GM23338 (cell line): ENCODE measurements at regions not wholly inside any gene's neighbourhood (a gene's known extent, or its start where the extent isn't known, plus 50 kb on each side); places are given as distances from the start of the nearest gene placed in this dataset.

Experiments
- ATAC-seq: fragments of 200-7000 bp; cut with Tn5 transposase; 3 replicates; pipeline ENCODE4 v1.9.1; 2020
- DNase-seq: peaks from one replicate; pipeline ENCODE4 v3.0.0-alpha.2; 2015; ENCODE audit warnings: low spot score
- H2AFZ ChIP-seq: fragments of 200-600 bp; sonication (generic); 2 replicates; pipeline ENCODE4 v1.8.0; 2016; ENCODE audit warnings: antibody characterized with exemption, mild to moderate bottlenecking, moderate library complexity
- H3F3A ChIP-seq: fragments of 200-600 bp; sonication (generic); replicated peaks from 2 replicates; pipeline ENCODE4 v1.8.0; 2017; ENCODE audit warnings: antibody characterized with exemption, mixed run types, low read depth
- H3K27ac ChIP-seq: fragments of 200-600 bp; sonication (generic); 2 replicates; pipeline ENCODE4 v1.6.1; 2016; ENCODE audit warnings: low read depth
- H3K27me3 ChIP-seq: fragments of 200-600 bp; sonication (generic); 2 replicates; pipeline ENCODE4 v1.8.0; 2016; ENCODE audit warnings: mild to moderate bottlenecking, mixed run types, moderate library complexity; ENCODE audit not compliant: insufficient read depth
- H3K36me3 ChIP-seq: fragments of 200-600 bp; sonication (generic); 2 replicates; pipeline ENCODE4 v1.8.0; 2016; ENCODE audit warnings: mild to moderate bottlenecking; ENCODE audit not compliant: insufficient read depth
- H3K4me1 ChIP-seq: fragments of 200-600 bp; sonication (generic); 2 replicates; pipeline ENCODE4 v1.8.0; 2016; ENCODE audit warnings: mild to moderate bottlenecking, moderate library complexity; ENCODE audit not compliant: insufficient read depth
- H3K4me2 ChIP-seq: fragments of 200-600 bp; sonication (generic); 2 replicates; pipeline ENCODE4 v1.7.1; 2017; ENCODE audit warnings: mixed run types
- H3K4me3 ChIP-seq: fragments of 200-600 bp; sonication (generic); 2 replicates; pipeline ENCODE4 v1.6.1; 2016; ENCODE audit warnings: mixed run types
- H3K79me2 ChIP-seq: fragments of 200-600 bp; sonication (generic); replicated peaks from 2 replicates; pipeline ENCODE4 v1.8.0; 2017; ENCODE audit warnings: mild to moderate bottlenecking; ENCODE audit not compliant: insufficient read depth
- H3K9me2 ChIP-seq: fragments of 200-600 bp; sonication (generic); 2 replicates; pipeline ENCODE4 v1.8.0; 2017; ENCODE audit not compliant: insufficient read depth
- H4K20me1 ChIP-seq: fragments of 200-600 bp; sonication (generic); replicated peaks from 2 replicates; pipeline ENCODE4 v1.8.0; 2017; ENCODE audit warnings: mild to moderate bottlenecking; ENCODE audit not compliant: insufficient read depth
- H3K27ac Mint-ChIP-seq: 2 replicates; pipeline ENCODE4 v1.8.0; 2020; ENCODE audit warnings: inconsistent platforms, mild to moderate bottlenecking, moderate library complexity, mixed read lengths
- H3K27me3 Mint-ChIP-seq: 3 replicates; pipeline ENCODE4 v1.8.0; 2022; ENCODE audit warnings: low read depth, mild to moderate bottlenecking, moderate library complexity, mixed read lengths, inconsistent platforms; ENCODE audit not compliant: insufficient read depth, poor library complexity
- H3K36me3 Mint-ChIP-seq: 3 replicates; pipeline ENCODE4 v1.8.0; 2021; ENCODE audit warnings: low read depth, mild to moderate bottlenecking, inconsistent platforms, moderate library complexity, mixed read lengths
- H3K4me1 Mint-ChIP-seq: 3 replicates; pipeline ENCODE4 v1.8.0; 2020; ENCODE audit warnings: mild to moderate bottlenecking, inconsistent platforms, mixed read lengths
- H3K4me3 Mint-ChIP-seq: 3 replicates; pipeline ENCODE4 v1.8.0; 2021; ENCODE audit warnings: moderate library complexity, mild to moderate bottlenecking, inconsistent platforms, mixed read lengths
- H3K9me3 Mint-ChIP-seq: 3 replicates; pipeline ENCODE4 v1.8.0; 2020; ENCODE audit warnings: moderate library complexity, mild to moderate bottlenecking, inconsistent platforms, mixed read lengths
- CREB1 ChIP-seq: fragments of 250-450 bp; sonication (Bioruptor Pico); IDR thresholded peaks from 2 replicates; pipeline ENCODE4 v1.5.0; 2020; ENCODE audit warnings: low read depth, mild to moderate bottlenecking, moderate library complexity
- EZH2 ChIP-seq: fragments of 200-600 bp; sonication (generic); IDR thresholded peaks from one replicate; pipeline ENCODE4 v1.8.0; 2017; ENCODE audit warnings: antibody characterized with exemption, mild to moderate bottlenecking, low read depth; ENCODE audit not compliant: unreplicated experiment
- EZH2phosphoT487 ChIP-seq: fragments of 200-600 bp; sonication (generic); IDR thresholded peaks from one replicate; pipeline ENCODE4 v1.8.1; 2018; ENCODE audit warnings: antibody characterized with exemption; ENCODE audit not compliant: unreplicated experiment
- JUNB ChIP-seq: IDR thresholded peaks from one replicate; pipeline ENCODE4 v1.6.1; 2016; ENCODE audit warnings: antibody characterized with exemption; ENCODE audit not compliant: unreplicated experiment
- NANOG ChIP-seq: IDR thresholded peaks from 2 replicates; pipeline ENCODE4 v1.6.1; 2016; ENCODE audit warnings: antibody characterized with exemption, borderline replicate concordance
- POLR2AphosphoS5 ChIP-seq: IDR thresholded peaks from 2 replicates; pipeline ENCODE4 v1.6.1; 2016; ENCODE audit warnings: antibody characterized with exemption, low read depth
- STAT1 ChIP-seq: IDR thresholded peaks from one replicate; pipeline ENCODE4 v1.6.1; 2016; ENCODE audit warnings: antibody characterized with exemption; ENCODE audit not compliant: unreplicated experiment
- ZNF114 ChIP-seq: fragments of 250-450 bp; sonication (Bioruptor Pico); IDR thresholded peaks from 2 replicates; pipeline ENCODE4 v1.5.0; 2020; ENCODE audit warnings: mild to moderate bottlenecking, moderate library complexity
- ZNF331 ChIP-seq: fragments of 250-450 bp; sonication (Bioruptor Pico); IDR thresholded peaks from 2 replicates; pipeline ENCODE4 v1.5.0; 2020; ENCODE audit warnings: low read depth, mild to moderate bottlenecking, moderate library complexity
- TF ChIP-seq, protein P1 (sequence below): IDR thresholded peaks from one replicate; pipeline ENCODE4 v1.6.1; 2018; ENCODE audit warnings: antibody characterized with exemption; ENCODE audit not compliant: unreplicated experiment
- TF ChIP-seq, protein P2 (sequence below), 2 experiments: fragments of 200-600 bp in 1 of 2; sonication (generic) in 1 of 2; conservative IDR thresholded peaks; 2 replicates each; pipeline versions ENCODE4 v1.5.1 to v1.6.1; 2016 to 2017; ENCODE audit warnings: antibody characterized with exemption in 2 of 2, low read depth in 2 of 2, mild to moderate bottlenecking in 2 of 2, moderate library complexity in 1 of 2
- TF ChIP-seq, protein P3 (sequence below): IDR thresholded peaks from 2 replicates; pipeline ENCODE4 v1.6.1; 2016; ENCODE audit warnings: antibody characterized with exemption
- TF ChIP-seq, protein P4 (sequence below): fragments of 250-450 bp; sonication (Bioruptor Pico); IDR thresholded peaks from 2 replicates; pipeline ENCODE4 v1.5.0; 2020; ENCODE audit warnings: mild to moderate bottlenecking, moderate library complexity

DNA sequence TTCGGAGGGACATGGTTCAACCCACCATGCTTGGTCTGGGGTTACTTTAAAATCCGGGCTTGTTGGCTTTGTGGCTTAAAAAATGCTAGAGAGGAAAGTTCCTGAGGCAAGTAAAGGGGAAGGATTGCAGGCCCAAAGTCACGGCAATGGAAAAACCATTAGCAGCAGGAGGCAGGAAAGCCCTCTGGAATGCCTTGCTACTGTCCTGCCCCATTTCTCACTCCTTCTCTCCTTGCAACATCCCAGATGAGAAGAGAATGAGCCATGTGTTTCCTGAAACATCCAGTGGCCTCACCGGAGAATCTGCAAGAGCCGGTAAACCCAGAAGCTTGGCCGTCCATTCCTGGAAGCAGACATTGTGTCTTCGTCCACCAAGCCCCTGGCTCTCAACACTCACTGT lies 97.4 kb upstream of the LCLAT1 start:
- H3K27me3 ChIP-seq: no peaks in the 10 kb centered on the region

More for the DNA sequence above, 97.4 kb upstream of the LCLAT1 start:
- Histone ChIP-seq H4K20me1 (no peaks in the 10 kb centered on the region), H3K79me2 (no peaks in the 10 kb centered on the region), H3F3A (no peaks in the 10 kb centered on the region), H3K4me2 (no peak overlapping the region), H3K36me3 (no peaks in the 10 kb centered on the region), H3K4me1 (no peaks in the 10 kb centered on the region), H2AFZ (no peak overlapping the region; the same call in 1 of the 2 replicates), H3K9me2 (0 out of 2 replicates have a peak, but pooled peaks cover 2% of the 10 kb centered on the region), H3K4me3 (no peak overlapping the region), H3K27ac (no peak overlapping the region)
- H3K36me3 Mint-ChIP-seq: no peaks in the 10 kb centered on the region
- H3K4me3 Mint-ChIP-seq: no peak overlapping the region
- peaks cover 7% of the 10 kb centered on the region; the same call in 2 of the 3 replicates for H3K4me1 Mint-ChIP-seq
- no peak for DNase-seq
- H3K9me3 Mint-ChIP-seq: no peaks in the 10 kb centered on the region
- ATAC-seq: no peak
- no peak overlapping the region for H3K27ac Mint-ChIP-seq
- peaks cover 2% of the 10 kb centered on the region for H3K27me3 Mint-ChIP-seq
- TF ChIP-seq JUNB (no peak), EZH2phosphoT487 (no peak), ZNF331 (CRISPR knock-in tag) (no peak), POLR2AphosphoS5 (no peak), CREB1 (CRISPR knock-in tag) (no peak), ZNF114 (CRISPR knock-in tag) (no peak), STAT1 (no peak), NANOG (no peak), EZH2 (no peak)
- TF ChIP-seq, protein P1, sequence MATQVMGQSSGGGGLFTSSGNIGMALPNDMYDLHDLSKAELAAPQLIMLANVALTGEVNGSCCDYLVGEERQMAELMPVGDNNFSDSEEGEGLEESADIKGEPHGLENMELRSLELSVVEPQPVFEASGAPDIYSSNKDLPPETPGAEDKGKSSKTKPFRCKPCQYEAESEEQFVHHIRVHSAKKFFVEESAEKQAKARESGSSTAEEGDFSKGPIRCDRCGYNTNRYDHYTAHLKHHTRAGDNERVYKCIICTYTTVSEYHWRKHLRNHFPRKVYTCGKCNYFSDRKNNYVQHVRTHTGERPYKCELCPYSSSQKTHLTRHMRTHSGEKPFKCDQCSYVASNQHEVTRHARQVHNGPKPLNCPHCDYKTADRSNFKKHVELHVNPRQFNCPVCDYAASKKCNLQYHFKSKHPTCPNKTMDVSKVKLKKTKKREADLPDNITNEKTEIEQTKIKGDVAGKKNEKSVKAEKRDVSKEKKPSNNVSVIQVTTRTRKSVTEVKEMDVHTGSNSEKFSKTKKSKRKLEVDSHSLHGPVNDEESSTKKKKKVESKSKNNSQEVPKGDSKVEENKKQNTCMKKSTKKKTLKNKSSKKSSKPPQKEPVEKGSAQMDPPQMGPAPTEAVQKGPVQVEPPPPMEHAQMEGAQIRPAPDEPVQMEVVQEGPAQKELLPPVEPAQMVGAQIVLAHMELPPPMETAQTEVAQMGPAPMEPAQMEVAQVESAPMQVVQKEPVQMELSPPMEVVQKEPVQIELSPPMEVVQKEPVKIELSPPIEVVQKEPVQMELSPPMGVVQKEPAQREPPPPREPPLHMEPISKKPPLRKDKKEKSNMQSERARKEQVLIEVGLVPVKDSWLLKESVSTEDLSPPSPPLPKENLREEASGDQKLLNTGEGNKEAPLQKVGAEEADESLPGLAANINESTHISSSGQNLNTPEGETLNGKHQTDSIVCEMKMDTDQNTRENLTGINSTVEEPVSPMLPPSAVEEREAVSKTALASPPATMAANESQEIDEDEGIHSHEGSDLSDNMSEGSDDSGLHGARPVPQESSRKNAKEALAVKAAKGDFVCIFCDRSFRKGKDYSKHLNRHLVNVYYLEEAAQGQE: no peak
- TF ChIP-seq, protein P2, sequence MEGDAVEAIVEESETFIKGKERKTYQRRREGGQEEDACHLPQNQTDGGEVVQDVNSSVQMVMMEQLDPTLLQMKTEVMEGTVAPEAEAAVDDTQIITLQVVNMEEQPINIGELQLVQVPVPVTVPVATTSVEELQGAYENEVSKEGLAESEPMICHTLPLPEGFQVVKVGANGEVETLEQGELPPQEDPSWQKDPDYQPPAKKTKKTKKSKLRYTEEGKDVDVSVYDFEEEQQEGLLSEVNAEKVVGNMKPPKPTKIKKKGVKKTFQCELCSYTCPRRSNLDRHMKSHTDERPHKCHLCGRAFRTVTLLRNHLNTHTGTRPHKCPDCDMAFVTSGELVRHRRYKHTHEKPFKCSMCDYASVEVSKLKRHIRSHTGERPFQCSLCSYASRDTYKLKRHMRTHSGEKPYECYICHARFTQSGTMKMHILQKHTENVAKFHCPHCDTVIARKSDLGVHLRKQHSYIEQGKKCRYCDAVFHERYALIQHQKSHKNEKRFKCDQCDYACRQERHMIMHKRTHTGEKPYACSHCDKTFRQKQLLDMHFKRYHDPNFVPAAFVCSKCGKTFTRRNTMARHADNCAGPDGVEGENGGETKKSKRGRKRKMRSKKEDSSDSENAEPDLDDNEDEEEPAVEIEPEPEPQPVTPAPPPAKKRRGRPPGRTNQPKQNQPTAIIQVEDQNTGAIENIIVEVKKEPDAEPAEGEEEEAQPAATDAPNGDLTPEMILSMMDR (conservative IDR thresholded peaks at IDR 0.05; ENCODE audit: low read depth in 2 of 2): no peak
- TF ChIP-seq, protein P3, sequence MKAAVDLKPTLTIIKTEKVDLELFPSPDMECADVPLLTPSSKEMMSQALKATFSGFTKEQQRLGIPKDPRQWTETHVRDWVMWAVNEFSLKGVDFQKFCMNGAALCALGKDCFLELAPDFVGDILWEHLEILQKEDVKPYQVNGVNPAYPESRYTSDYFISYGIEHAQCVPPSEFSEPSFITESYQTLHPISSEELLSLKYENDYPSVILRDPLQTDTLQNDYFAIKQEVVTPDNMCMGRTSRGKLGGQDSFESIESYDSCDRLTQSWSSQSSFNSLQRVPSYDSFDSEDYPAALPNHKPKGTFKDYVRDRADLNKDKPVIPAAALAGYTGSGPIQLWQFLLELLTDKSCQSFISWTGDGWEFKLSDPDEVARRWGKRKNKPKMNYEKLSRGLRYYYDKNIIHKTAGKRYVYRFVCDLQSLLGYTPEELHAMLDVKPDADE: no peak
- TF ChIP-seq, protein P4, sequence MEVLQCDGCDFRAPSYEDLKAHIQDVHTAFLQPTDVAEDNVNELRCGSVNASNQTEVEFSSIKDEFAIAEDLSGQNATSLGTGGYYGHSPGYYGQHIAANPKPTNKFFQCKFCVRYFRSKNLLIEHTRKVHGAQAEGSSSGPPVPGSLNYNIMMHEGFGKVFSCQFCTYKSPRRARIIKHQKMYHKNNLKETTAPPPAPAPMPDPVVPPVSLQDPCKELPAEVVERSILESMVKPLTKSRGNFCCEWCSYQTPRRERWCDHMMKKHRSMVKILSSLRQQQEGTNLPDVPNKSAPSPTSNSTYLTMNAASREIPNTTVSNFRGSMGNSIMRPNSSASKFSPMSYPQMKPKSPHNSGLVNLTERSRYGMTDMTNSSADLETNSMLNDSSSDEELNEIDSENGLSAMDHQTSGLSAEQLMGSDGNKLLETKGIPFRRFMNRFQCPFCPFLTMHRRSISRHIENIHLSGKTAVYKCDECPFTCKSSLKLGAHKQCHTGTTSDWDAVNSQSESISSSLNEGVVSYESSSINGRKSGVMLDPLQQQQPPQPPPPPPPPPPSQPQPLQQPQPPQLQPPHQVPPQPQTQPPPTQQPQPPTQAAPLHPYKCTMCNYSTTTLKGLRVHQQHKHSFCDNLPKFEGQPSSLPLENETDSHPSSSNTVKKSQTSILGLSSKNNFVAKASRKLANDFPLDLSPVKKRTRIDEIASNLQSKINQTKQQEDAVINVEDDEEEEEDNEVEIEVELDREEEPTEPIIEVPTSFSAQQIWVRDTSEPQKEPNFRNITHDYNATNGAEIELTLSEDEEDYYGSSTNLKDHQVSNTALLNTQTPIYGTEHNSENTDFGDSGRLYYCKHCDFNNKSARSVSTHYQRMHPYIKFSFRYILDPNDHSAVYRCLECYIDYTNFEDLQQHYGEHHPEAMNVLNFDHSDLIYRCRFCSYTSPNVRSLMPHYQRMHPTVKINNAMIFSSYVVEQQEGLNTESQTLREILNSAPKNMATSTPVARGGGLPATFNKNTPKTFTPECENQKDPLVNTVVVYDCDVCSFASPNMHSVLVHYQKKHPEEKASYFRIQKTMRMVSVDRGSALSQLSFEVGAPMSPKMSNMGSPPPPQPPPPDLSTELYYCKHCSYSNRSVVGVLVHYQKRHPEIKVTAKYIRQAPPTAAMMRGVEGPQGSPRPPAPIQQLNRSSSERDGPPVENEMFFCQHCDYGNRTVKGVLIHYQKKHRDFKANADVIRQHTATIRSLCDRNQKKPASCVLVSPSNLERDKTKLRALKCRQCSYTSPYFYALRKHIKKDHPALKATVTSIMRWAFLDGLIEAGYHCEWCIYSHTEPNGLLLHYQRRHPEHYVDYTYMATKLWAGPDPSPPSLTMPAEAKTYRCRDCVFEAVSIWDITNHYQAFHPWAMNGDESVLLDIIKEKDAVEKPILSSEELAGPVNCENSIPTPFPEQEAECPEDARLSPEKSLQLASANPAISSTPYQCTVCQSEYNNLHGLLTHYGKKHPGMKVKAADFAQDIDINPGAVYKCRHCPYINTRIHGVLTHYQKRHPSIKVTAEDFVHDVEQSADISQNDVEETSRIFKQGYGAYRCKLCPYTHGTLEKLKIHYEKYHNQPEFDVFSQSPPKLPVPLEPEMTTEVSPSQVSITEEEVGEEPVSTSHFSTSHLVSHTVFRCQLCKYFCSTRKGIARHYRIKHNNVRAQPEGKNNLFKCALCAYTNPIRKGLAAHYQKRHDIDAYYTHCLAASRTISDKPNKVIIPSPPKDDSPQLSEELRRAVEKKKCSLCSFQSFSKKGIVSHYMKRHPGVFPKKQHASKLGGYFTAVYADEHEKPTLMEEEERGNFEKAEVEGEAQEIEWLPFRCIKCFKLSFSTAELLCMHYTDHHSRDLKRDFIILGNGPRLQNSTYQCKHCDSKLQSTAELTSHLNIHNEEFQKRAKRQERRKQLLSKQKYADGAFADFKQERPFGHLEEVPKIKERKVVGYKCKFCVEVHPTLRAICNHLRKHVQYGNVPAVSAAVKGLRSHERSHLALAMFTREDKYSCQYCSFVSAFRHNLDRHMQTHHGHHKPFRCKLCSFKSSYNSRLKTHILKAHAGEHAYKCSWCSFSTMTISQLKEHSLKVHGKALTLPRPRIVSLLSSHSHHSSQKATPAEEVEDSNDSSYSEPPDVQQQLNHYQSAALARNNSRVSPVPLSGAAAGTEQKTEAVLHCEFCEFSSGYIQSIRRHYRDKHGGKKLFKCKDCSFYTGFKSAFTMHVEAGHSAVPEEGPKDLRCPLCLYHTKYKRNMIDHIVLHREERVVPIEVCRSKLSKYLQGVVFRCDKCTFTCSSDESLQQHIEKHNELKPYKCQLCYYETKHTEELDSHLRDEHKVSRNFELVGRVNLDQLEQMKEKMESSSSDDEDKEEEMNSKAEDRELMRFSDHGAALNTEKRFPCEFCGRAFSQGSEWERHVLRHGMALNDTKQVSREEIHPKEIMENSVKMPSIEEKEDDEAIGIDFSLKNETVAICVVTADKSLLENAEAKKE (CRISPR knock-in tag): no peak
